CD4-positive, alpha-beta T cell treated with Interleukin-17A for 1 hour (primary cell): ENCODE measurements at regions not wholly inside any gene's neighbourhood (a gene's known extent, or its start where the extent isn't known, plus 50 kb on each side); places are given as distances from the start of the nearest gene placed in this dataset.
A peak's percentile ranks its signal among the peaks of the same experiment; 100 is the strongest.
"Not testable (repeated sequence)": the region's sequence is repeated elsewhere in the genome, so short reads cannot be mapped to it uniquely, and the experiment has no call there.

ENCODE experiments used
- DNase-seq: peaks from one replicate; pipeline ENCODE4 v3.0.0-alpha.2; 2020

DNA sequence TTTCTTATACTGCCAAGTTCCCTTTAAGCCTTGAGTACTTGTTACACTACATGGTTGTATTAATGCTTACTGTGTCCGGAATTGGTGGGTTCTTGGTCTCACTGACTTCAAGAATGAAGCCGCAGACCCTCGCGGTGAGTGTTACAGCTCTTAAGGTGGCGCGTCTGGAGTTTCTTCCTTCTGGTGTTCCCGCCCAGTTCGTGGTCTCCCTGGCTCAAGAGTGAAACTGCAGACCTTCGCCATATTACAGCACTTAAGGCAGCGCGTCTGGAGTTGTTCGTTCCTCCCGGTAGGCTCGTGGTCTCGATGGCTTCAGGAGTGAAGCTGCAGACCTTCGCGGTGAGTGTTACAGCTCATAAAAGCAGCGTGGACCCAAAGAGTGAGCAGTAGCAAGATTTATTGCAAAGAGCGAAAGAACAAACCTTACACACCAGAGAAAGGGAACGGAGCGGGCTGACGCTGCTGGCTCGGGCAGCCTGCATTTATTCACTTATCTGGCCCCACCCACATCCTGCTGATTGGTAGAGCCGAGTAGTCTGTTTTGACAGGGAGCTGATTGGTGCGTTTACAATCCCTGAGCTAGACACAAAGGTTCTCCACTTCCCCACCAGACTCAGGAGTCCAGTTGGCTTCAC lies 1171.3 kb upstream of the B3GALT2 start:
- DNase-seq, result not testable (repeated sequence)

GRCh38 chr1:194355488-194356106 lies 1169.2 kb upstream of the B3GALT2 start:
- no peak for DNase-seq

DNA sequence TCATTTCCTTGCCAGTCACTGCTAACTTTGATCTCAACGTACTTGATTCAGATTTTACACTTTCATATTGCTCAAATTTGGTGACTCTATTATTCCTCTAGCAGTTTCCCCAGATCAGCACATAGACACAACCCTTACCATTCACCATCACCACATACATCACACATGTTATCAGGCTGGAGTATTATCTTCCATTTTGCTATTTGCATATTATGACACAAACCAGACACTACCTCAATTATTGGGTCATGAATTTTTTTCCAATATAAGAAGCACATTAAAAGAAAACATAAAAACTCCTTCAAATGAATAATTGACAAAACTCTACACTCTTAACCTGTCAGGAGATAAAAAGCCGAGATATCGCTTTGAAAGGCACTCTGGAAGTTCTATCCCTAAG lies 1166.7 kb upstream of the B3GALT2 start:
- no peak for DNase-seq

DNA sequence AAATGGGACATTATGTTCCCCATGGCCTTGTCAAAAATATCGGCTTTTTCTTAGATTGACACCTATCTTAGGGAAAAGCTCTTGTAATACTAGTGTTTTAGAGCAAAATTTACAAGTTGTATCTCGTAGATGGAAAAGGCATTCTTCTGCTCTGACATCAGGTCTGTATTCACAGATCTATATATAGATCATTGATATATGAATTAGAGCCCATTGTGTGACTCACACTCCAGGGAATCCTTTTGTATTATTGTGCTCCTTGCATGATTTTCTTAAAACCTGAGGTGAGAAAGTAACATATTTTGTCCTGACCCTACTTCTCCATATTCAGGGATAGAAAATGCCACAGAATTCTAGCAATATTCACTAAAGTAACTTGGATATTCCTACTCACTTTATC lies 1160.8 kb upstream of the B3GALT2 start:
- DNase-seq, result no peak

- DNase-seq, result no peak
These were observed 1156.3 kb upstream of the B3GALT2 start for GRCh38 chr1:194342484-194343262.

DNA sequence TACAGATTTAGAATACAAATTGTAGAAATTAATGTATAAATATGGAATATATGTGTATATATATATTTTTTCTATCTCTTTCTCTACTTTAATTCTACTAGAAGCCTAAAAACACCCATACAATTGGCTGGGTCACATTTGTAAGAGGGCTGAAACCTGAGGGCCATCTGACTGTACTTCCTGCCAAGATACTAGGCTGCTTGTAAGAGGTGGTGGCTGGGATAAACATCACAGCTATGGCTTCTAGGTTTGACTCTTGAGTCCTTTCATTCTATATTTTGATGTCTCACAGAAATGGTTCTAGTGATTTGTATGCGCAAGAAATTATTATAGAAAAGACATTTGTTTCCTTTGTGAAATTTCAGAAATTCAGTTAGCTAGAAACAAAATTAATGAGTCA lies 1155.2 kb upstream of the B3GALT2 start:
- no peak for DNase-seq

- no peak for DNase-seq
These were observed 1153.1 kb upstream of the B3GALT2 start for GRCh38 chr1:194339471-194339870.

- DNase-seq, result no peak
These were observed 1152.0 kb upstream of the B3GALT2 start for GRCh38 chr1:194338241-194338948.

GRCh38 chr1:194333240-194333639 lies 1146.8 kb upstream of the B3GALT2 start:
- DNase-seq, result no peak

GRCh38 chr1:194331758-194332157 lies 1145.3 kb upstream of the B3GALT2 start:
- DNase-seq, result no peak

DNA sequence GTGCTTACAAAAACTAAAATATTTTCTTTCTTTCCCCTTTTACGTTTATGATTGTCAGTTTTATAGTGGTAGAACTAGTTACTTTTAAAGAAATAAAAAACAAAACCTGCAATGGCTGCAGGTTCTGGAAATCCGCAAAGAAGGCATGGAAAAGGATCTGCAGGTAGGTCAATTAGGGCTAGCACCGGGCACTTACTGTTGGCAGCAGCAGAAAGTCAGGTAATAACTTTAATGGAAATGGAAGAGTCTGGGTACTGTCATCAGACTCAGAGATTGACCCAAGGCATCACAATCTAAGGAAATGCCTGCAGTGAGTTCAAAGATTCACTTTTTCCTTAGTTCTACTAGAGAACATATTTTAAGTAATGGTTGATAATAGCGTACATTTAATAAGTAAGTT lies 1136.3 kb upstream of the B3GALT2 start:
- DNase-seq, result no peak

GRCh38 chr1:194318790-194319280 lies 1132.4 kb upstream of the B3GALT2 start:
- DNase-seq, result no peak

DNA sequence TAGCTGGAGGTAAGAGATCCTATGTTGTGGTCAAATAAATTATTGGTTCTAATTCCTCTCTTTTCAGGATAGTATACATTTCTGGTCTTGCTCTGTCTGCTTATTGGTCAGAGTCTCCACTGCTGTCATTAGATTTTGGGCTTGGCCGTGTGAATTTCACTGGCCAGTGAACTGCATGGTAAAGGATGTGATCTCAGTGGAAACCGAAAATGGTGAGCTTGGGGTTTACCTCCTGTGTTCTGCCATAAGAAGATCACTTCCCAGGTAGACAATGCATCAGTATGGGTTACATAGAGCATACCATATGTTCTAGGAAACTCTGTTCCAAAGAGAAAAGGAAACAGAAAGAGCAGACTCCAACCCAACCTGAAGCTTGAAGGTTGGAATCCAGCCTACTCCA lies 1123.3 kb upstream of the B3GALT2 start:
- no peak for DNase-seq

DNA sequence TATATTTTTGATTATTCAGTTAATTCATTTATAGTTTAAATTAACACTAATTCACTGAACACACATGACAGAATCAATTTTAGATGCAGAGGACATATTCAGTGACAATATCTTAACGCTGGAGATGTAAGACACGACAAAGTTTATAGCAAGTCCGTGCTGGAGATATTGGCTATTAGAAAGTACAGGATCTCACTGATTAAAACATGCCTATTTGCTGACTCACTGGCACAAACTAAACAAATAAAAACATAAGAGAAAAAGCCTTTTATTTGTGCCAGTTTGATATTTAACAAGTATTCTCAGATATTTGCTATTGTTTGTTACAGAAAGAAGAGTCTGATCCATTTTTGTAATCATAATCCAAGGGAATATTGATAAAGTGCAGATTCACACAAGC lies 1122.9 kb upstream of the B3GALT2 start:
- DNase-seq, result no peak

GRCh38 chr1:194300776-194301175 lies 1114.4 kb upstream of the B3GALT2 start:
- no peak for DNase-seq

GRCh38 chr1:194300340-194300739 lies 1113.9 kb upstream of the B3GALT2 start:
- DNase-seq, result no peak

DNA sequence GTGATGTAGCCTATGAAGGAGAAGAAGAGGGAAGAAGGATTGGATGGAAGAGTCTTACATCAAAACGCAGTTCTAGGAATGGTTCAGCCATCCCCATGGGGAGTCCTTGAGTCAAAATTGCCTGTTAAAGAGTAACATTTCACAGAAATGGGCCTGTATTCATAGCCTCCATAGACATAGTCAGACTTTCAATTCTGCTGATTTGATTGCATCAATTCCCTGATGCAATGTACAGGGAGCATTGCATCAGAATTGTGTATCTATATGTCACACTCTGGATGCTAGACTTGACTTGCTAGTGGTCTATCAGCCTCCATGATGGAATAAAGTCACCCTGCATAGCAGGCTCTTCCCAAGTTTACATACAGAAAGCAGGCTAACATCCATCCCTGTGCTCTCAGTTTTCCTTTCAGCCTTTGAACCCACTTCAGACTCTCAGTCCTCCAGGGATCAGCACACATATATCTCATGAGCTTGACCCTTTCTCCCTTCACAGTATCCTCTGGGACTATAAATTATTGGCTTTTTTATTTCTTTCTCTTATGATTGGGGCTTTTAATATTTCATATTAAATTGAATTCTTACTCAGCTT lies 1111.7 kb upstream of the B3GALT2 start:
- no peak for DNase-seq

GRCh38 chr1:194297094-194297493 lies 1110.7 kb upstream of the B3GALT2 start:
- no peak for DNase-seq

- DNase-seq, result no peak
These were observed 1109.8 kb upstream of the B3GALT2 start for GRCh38 chr1:194296201-194296600.

DNA sequence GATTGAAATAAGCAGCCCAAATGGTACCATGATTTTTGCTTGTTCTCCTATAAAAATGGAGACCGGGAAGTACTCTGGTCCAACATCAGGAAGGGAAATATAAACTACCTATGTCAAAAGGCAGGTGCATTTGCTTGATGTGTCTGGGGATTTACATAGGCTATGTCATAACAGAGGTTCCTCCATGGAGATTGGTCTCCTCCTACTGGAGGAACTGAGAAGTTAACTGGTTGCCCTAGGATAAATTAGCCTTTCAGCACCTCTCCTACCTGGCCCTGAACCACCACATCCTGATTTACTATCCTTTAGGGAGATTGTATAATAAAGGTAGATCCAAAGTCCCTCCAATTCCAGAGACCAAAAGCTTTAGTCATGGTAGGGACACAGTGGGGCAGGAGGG lies 1109.3 kb upstream of the B3GALT2 start:
- peak; percentile 78 for DNase-seq

DNA sequence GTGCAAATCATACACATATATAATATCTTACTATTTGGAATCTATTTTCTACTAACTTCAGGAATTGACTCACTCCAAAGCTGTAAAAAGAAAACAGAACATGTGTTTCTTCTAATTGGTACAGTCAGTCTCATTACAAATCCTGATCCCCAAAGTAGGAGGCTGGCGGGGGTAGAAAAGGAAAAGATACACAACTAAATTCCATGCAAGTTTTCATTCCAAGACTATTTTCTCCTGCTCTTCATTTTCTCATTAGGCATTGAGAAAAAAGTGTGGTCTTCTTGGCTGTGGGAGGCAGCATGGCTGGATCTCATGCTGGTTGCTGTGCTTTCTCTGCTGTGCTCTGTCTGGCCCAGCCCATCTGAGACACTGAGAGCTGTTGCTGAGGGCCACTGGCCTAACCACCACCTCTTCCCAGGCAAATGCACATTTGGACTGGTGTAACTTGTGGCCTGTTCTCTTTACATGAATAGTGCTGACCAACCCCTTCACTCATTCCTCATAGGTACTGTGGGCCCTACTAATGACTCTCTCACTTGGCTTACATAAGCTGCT lies 1107.5 kb upstream of the B3GALT2 start:
- no peak for DNase-seq

DNA sequence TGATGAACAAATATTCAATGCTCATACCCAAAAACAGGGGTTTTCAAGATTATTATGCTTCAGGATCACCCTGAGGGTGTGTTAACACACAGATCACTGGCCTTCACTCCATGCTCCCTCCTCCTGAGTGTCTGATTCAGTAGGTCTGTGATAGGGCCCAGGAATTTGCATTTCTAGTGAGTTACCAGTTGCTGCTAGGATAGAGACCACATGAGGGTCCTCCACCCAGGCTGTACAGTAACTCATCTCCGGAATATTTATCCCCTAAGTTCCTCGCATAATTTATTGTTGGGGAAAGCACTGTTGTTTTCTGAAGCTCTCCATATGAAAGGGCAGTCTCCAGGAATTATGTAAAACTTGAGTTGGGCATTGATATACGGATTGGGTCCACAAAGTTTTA lies 1106.6 kb upstream of the B3GALT2 start:
- no peak for DNase-seq
